ENCODE measurements at regions not wholly inside any gene's neighbourhood (a gene's known extent, or its start where the extent isn't known, plus 50 kb on each side); places are given as distances from the start of the nearest gene placed in this dataset.

GRCh38 chr13:53174545-53174944 is 145.9 kb downstream of the OLFM4 start:
- dilution Hi-C loops (cut with MboI; ENCODE audit: extremely low pct_ligation_motif_present, low sequenced_read_pairs), result no loop called here
- no peak for FAIRE-seq
- CTCF ChIA-PET, result no interaction called here

More at GRCh38 chr13:53174545-53174944, 145.9 kb downstream of the OLFM4 start:
- Histone ChIP-seq H3K27me3 (ENCODE audit: control insufficient read depth in 2 of 2, insufficient read depth in 2 of 2, low read length in 2 of 2) (no peaks in the 10 kb centered on the region), H3K36me3 (ENCODE audit: control insufficient read depth in 2 of 2, extremely low read depth in 1 of 2, insufficient read depth in 2 of 2, low read length in 2 of 2) (no peaks in the 10 kb centered on the region), H3K9me1 (replicated peaks; ENCODE audit: control insufficient read depth, extremely low read depth, insufficient read depth, low read length) (no peaks in the 10 kb centered on the region), H3K9ac (replicated peaks; ENCODE audit: extremely low read depth, insufficient read depth, low read length) (no peak overlapping the region), H3K9me3 (replicated peaks; ENCODE audit: control insufficient read depth, insufficient read depth, low read length) (no peaks in the 10 kb centered on the region), H3K27ac (ENCODE audit: insufficient read depth, low read depth, low read length) (no peak overlapping the region), H2AFZ (ENCODE audit: low read depth, low read length) (no peak overlapping the region), H3K4me1 (ENCODE audit: control insufficient read depth, extremely low read depth, insufficient read depth, low read length) (no peaks in the 10 kb centered on the region), H3K4me2 (ENCODE audit: insufficient read depth, low read length) (no peak overlapping the region), H3K4me3 (replicated peaks in 1 of 3; ENCODE audit: insufficient read depth in 1 of 3, low read depth in 1 of 3, low read length in 3 of 3) (no peak overlapping the region), H4K20me1 (replicated peaks; ENCODE audit: control insufficient read depth, extremely low read depth, insufficient read depth, low read length) (no peaks in the 10 kb centered on the region), H3K79me2 (ENCODE audit: control insufficient read depth, insufficient read depth, low read length) (no peaks in the 10 kb centered on the region)
- POLR2A ChIA-PET, result no interaction called here
- TF ChIP-seq JUN (IDR thresholded peaks at IDR 0.05; ENCODE audit: borderline replicate concordance, insufficient read depth, insufficient read length, low read depth) (no peak), FOS (IDR thresholded peaks at IDR 0.05; ENCODE audit: borderline replicate concordance, insufficient read depth, low read length) (no peak), EZH2 (IDR thresholded peaks at IDR 0.05; ENCODE audit: borderline replicate concordance, low read depth, low read length, severe bottlenecking) (no peak), POLR2A (IDR thresholded peaks at IDR 0.05; ENCODE audit: low read depth, low read length) (no peak), MYC (IDR thresholded peaks at IDR 0.05; ENCODE audit: low read depth, low read length) (no peak), GATA2 (IDR thresholded peaks at IDR 0.05; ENCODE audit: insufficient read depth, insufficient read length, low read depth, low read length) (no peak), POLR2AphosphoS5 (IDR thresholded peaks at IDR 0.05; ENCODE audit: insufficient read depth, low read depth, low read length) (no peak)
- TF ChIP-seq, protein P1, sequence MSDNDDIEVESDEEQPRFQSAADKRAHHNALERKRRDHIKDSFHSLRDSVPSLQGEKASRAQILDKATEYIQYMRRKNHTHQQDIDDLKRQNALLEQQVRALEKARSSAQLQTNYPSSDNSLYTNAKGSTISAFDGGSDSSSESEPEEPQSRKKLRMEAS (IDR thresholded peaks at IDR 0.05; ENCODE audit: insufficient read depth, insufficient read length), result no peak
- TF ChIP-seq, protein P2, sequence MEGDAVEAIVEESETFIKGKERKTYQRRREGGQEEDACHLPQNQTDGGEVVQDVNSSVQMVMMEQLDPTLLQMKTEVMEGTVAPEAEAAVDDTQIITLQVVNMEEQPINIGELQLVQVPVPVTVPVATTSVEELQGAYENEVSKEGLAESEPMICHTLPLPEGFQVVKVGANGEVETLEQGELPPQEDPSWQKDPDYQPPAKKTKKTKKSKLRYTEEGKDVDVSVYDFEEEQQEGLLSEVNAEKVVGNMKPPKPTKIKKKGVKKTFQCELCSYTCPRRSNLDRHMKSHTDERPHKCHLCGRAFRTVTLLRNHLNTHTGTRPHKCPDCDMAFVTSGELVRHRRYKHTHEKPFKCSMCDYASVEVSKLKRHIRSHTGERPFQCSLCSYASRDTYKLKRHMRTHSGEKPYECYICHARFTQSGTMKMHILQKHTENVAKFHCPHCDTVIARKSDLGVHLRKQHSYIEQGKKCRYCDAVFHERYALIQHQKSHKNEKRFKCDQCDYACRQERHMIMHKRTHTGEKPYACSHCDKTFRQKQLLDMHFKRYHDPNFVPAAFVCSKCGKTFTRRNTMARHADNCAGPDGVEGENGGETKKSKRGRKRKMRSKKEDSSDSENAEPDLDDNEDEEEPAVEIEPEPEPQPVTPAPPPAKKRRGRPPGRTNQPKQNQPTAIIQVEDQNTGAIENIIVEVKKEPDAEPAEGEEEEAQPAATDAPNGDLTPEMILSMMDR (IDR thresholded peaks at IDR 0.05; ENCODE audit: extremely low read depth in 1 of 2, insufficient read depth in 1 of 2, low read depth in 1 of 2, low read length in 2 of 2), result no peak
- intact Hi-C loops (cut with micrococcal nuclease), result no loop called here
- DNase-seq (ENCODE audit: low read depth, low spot score), result no peak
- no TSS peak for BruUV-seq (replicated peaks)
